Liver (tissue), 8 donors: ENCODE measurements at regions not wholly inside any gene's neighbourhood (a gene's known extent, or its start where the extent isn't known, plus 50 kb on each side); places are given as distances from the start of the nearest gene placed in this dataset.

Experiments used
- DNase-seq: peaks from one replicate; pipeline ENCODE4 v3.0.0-alpha.2; 2017; ENCODE audit warnings: low spot score
- H3K27ac ChIP-seq, 2 donors: one replicate each; pipeline ENCODE4 v1.7.0; 2013; ENCODE audit warnings: inconsistent platforms in 2 of 2, low read length in 2 of 2, control low read depth in 1 of 2, low read depth in 1 of 2, mild to moderate bottlenecking in 1 of 2
- H3K27me3 ChIP-seq, 4 donors: one replicate each; pipeline versions ENCODE4 v1.6.1 to v1.7.0; 2013; ENCODE audit warnings: low read length in 3 of 4, inconsistent platforms in 1 of 4, mild to moderate bottlenecking in 1 of 4, moderate library complexity in 1 of 4; ENCODE audit not compliant: control insufficient read depth in 4 of 4, insufficient read depth in 4 of 4
- H3K36me3 ChIP-seq, 4 donors: one replicate each; pipeline versions ENCODE4 v1.6.1 to v1.7.0; 2013; ENCODE audit warnings: low read length in 3 of 4, mild to moderate bottlenecking in 3 of 4, low read depth in 1 of 4, moderate library complexity in 1 of 4; ENCODE audit not compliant: control insufficient read depth in 4 of 4, insufficient read depth in 3 of 4
- H3K4me1 ChIP-seq, 4 donors: one replicate each; pipeline versions ENCODE4 v1.6.1 to v1.7.0; 2013; ENCODE audit warnings: low read length in 3 of 4, mild to moderate bottlenecking in 3 of 4, moderate library complexity in 1 of 4; ENCODE audit not compliant: control insufficient read depth in 4 of 4, insufficient read depth in 4 of 4
- H3K4me3 ChIP-seq, 3 donors: one replicate each; pipeline versions ENCODE4 v1.6.1 to v1.7.0; 2013; ENCODE audit warnings: low read length in 3 of 3, control low read depth in 1 of 3, low read depth in 1 of 3, mild to moderate bottlenecking in 1 of 3
- H3K9ac ChIP-seq, 2 donors: one replicate each; pipeline ENCODE4 v1.7.0; 2013; ENCODE audit warnings: low read length in 2 of 2, mild to moderate bottlenecking in 2 of 2, moderate library complexity in 2 of 2, control low read depth in 1 of 2, low read depth in 1 of 2
- H3K9me3 ChIP-seq, 4 donors: one replicate each; pipeline versions ENCODE4 v1.6.1 to v1.7.0; 2013; ENCODE audit warnings: low read length in 3 of 4; ENCODE audit not compliant: control insufficient read depth in 4 of 4
- EGR1 ChIP-seq, 2 donors: IDR thresholded peaks; 2 replicates each; pipeline ENCODE4 v1.6.1; 2016 to 2018; ENCODE audit warnings: antibody characterized with exemption in 2 of 2, low read depth in 2 of 2
- FOXA1 ChIP-seq: IDR thresholded peaks from 2 replicates; pipeline ENCODE4 v1.6.1; 2016; ENCODE audit warnings: antibody characterized with exemption
- FOXA2 ChIP-seq: IDR thresholded peaks from 2 replicates; pipeline ENCODE4 v1.6.1; 2016; ENCODE audit warnings: antibody characterized with exemption
- GABPA ChIP-seq, 2 donors: IDR thresholded peaks in 1 of 2; conservative IDR thresholded peaks in 1 of 2; 2 replicates each; pipeline ENCODE4 v1.6.1; 2016; ENCODE audit warnings: antibody characterized with exemption in 2 of 2, mild to moderate bottlenecking in 1 of 2, moderate library complexity in 1 of 2
- HNF4A ChIP-seq, 2 donors: conservative IDR thresholded peaks; 2 replicates each; pipeline ENCODE4 v1.6.1; 2016; ENCODE audit warnings: antibody characterized with exemption in 2 of 2, mild to moderate bottlenecking in 2 of 2
- HNF4G ChIP-seq: IDR thresholded peaks from 2 replicates; pipeline ENCODE4 v1.6.1; 2016; ENCODE audit warnings: antibody characterized with exemption
- JUND ChIP-seq, 2 donors: IDR thresholded peaks; 2 replicates each; pipeline ENCODE4 v1.6.1; 2016; ENCODE audit warnings: antibody characterized with exemption in 2 of 2
- NR2F2 ChIP-seq: IDR thresholded peaks from 2 replicates; pipeline ENCODE4 v1.6.1; 2016; ENCODE audit warnings: antibody characterized with exemption
- RAD21 ChIP-seq, 2 donors: IDR thresholded peaks; 2 replicates each; pipeline ENCODE4 v1.6.1; 2016; ENCODE audit warnings: antibody characterized with exemption in 2 of 2, mild to moderate bottlenecking in 2 of 2
- RXRA ChIP-seq, 2 donors: IDR thresholded peaks; 2 replicates each; pipeline ENCODE4 v1.6.1; 2017 to 2018; ENCODE audit warnings: antibody characterized with exemption in 2 of 2, mild to moderate bottlenecking in 1 of 2
- SP1 ChIP-seq: IDR thresholded peaks from 2 replicates; pipeline ENCODE4 v1.6.1; 2018; ENCODE audit warnings: antibody characterized with exemption, mild to moderate bottlenecking
- TAF1 ChIP-seq: conservative IDR thresholded peaks from 2 replicates; pipeline ENCODE4 v1.6.1; 2016; ENCODE audit warnings: antibody characterized with exemption, mild to moderate bottlenecking
- YY1 ChIP-seq: IDR thresholded peaks from 2 replicates; pipeline ENCODE4 v1.6.1; 2016; ENCODE audit warnings: antibody characterized with exemption, mild to moderate bottlenecking
- WGBS: extraction: QIAGEN DNeasy Blood & Tissue Kit; methylation state at CpG from one replicate; pipeline ENCODE4 v1.1.7; 2013; 5-methylcytosine and 5-hydroxymethylcytosine counted together
- TF ChIP-seq, protein P1 (sequence below): IDR thresholded peaks from 2 replicates; pipeline ENCODE4 v1.6.1; 2016; ENCODE audit warnings: antibody characterized with exemption, mild to moderate bottlenecking
- TF ChIP-seq, protein P2 (sequence below): fragments of 150-350 bp; IDR thresholded peaks from 2 replicates; pipeline ENCODE4 v1.5.1; 2017; ENCODE audit warnings: improper control_type of control experiment, low read depth, low read length; ENCODE audit not compliant: missing input control
- TF ChIP-seq, protein P3 (sequence below): IDR thresholded peaks from 2 replicates; pipeline ENCODE4 v1.6.1; 2016; ENCODE audit warnings: antibody characterized with exemption
- TF ChIP-seq, protein P4 (sequence below): IDR thresholded peaks from 2 replicates; pipeline ENCODE4 v1.6.1; 2016; ENCODE audit warnings: antibody characterized with exemption
- TF ChIP-seq, protein P5 (sequence below): IDR thresholded peaks from 2 replicates; pipeline ENCODE4 v1.6.1; 2016; ENCODE audit warnings: antibody characterized with exemption
- donor health status: healthy.
- donor health status: healthy.
- donor health status: healthy.
- donor health status: healthy.
- donor health status: healthy.

DNA sequence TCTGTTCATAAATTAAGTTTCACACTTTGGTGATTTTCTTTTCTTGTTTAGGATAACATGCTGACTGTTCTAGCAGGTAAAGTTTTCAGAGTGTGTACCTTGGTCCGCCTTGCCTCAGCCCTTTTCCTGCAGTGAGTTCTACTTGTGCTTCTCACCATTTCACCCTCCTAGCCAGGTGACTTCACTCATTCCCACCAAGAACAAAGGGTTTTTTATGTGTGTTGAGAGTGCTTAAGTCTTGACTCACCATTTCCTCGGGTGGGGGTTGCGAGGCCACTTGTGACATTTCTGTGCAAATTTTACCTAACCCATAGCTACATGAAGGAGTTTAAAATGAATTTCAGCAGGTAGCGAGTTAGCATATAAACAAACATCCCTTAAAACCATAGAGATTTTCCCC, 81.4 kb downstream of the C3orf38 start:
- DNase-seq = no peak
- H3K9me3 ChIP-seq = no peaks in the 10 kb centered on the region

DNA sequence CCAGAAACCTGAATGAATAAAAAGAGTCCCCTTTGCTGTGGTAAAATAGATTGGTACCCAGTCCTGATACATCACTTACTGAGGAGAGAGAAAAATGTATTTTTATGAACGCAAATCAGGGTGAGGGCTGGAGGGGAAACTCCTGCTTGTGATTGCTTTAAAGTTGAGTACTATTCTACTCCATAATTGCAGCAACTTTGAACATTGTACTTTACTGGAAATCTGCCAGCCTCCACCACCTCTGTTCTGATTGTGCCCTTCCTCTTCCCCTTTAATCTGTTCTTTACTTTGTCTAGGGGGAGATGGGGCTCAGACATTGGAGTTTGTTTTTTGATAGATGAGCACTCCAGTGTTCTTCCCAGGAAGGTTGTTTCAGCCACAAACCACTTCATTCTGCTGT, 81.9 kb downstream of the C3orf38 start:
- TF ChIP-seq GABPA (IDR thresholded peaks at IDR 0.05 in 1 of 2, conservative IDR thresholded peaks at IDR 0.05 in 1 of 2) (no peak), EGR1 (IDR thresholded peaks at IDR 0.05; ENCODE audit: low read depth in 2 of 2) (no peak), TAF1 (no peak), HNF4A (conservative IDR thresholded peaks at IDR 0.05) (no peak), FOXA1 (no peak), FOXA2 (no peak), YY1 (no peak)
- TF ChIP-seq, protein P1, sequence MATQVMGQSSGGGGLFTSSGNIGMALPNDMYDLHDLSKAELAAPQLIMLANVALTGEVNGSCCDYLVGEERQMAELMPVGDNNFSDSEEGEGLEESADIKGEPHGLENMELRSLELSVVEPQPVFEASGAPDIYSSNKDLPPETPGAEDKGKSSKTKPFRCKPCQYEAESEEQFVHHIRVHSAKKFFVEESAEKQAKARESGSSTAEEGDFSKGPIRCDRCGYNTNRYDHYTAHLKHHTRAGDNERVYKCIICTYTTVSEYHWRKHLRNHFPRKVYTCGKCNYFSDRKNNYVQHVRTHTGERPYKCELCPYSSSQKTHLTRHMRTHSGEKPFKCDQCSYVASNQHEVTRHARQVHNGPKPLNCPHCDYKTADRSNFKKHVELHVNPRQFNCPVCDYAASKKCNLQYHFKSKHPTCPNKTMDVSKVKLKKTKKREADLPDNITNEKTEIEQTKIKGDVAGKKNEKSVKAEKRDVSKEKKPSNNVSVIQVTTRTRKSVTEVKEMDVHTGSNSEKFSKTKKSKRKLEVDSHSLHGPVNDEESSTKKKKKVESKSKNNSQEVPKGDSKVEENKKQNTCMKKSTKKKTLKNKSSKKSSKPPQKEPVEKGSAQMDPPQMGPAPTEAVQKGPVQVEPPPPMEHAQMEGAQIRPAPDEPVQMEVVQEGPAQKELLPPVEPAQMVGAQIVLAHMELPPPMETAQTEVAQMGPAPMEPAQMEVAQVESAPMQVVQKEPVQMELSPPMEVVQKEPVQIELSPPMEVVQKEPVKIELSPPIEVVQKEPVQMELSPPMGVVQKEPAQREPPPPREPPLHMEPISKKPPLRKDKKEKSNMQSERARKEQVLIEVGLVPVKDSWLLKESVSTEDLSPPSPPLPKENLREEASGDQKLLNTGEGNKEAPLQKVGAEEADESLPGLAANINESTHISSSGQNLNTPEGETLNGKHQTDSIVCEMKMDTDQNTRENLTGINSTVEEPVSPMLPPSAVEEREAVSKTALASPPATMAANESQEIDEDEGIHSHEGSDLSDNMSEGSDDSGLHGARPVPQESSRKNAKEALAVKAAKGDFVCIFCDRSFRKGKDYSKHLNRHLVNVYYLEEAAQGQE = no peak
- Histone ChIP-seq H3K9me3 (no peaks in the 10 kb centered on the region), H3K27ac (no peak overlapping the region), H3K4me1 (no peaks in the 10 kb centered on the region), H3K27me3 (peaks cover 0 to 2% (median 0%) of the 10 kb centered on the region in 4 donors), H3K9ac (no peak overlapping the region), H3K4me3 (no peak overlapping the region), H3K36me3 (no peaks in the 10 kb centered on the region)
- no peak for DNase-seq
- 75% methylated on average over 1 of the region's 1 CpG for WGBS

More for the DNA sequence above, 81.4 kb downstream of the C3orf38 start:
- H3K36me3 ChIP-seq = no peaks in the 10 kb centered on the region
- WGBS = 80% methylated on average over 4 of the region's 4 CpGs
- no peak overlapping the region for H3K27ac ChIP-seq
- no peaks in the 10 kb centered on the region for H3K4me1 ChIP-seq
- TF ChIP-seq YY1 (no peak), TAF1 (no peak), NR2F2 (no peak), JUND (IDR thresholded peaks at IDR 0.05) (no peak), HNF4A (conservative IDR thresholded peaks at IDR 0.05) (no peak), EGR1 (IDR thresholded peaks at IDR 0.05; ENCODE audit: low read depth in 2 of 2) (no peak), GABPA (IDR thresholded peaks at IDR 0.05 in 1 of 2, conservative IDR thresholded peaks at IDR 0.05 in 1 of 2) (no peak), FOXA2 (no peak), SP1 (no peak), FOXA1 (no peak), RXRA (IDR thresholded peaks at IDR 0.05) (no peak), RAD21 (IDR thresholded peaks at IDR 0.05) (no peak), HNF4G (no peak)
- TF ChIP-seq, protein P2, sequence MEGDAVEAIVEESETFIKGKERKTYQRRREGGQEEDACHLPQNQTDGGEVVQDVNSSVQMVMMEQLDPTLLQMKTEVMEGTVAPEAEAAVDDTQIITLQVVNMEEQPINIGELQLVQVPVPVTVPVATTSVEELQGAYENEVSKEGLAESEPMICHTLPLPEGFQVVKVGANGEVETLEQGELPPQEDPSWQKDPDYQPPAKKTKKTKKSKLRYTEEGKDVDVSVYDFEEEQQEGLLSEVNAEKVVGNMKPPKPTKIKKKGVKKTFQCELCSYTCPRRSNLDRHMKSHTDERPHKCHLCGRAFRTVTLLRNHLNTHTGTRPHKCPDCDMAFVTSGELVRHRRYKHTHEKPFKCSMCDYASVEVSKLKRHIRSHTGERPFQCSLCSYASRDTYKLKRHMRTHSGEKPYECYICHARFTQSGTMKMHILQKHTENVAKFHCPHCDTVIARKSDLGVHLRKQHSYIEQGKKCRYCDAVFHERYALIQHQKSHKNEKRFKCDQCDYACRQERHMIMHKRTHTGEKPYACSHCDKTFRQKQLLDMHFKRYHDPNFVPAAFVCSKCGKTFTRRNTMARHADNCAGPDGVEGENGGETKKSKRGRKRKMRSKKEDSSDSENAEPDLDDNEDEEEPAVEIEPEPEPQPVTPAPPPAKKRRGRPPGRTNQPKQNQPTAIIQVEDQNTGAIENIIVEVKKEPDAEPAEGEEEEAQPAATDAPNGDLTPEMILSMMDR = no peak
- TF ChIP-seq, protein P3, sequence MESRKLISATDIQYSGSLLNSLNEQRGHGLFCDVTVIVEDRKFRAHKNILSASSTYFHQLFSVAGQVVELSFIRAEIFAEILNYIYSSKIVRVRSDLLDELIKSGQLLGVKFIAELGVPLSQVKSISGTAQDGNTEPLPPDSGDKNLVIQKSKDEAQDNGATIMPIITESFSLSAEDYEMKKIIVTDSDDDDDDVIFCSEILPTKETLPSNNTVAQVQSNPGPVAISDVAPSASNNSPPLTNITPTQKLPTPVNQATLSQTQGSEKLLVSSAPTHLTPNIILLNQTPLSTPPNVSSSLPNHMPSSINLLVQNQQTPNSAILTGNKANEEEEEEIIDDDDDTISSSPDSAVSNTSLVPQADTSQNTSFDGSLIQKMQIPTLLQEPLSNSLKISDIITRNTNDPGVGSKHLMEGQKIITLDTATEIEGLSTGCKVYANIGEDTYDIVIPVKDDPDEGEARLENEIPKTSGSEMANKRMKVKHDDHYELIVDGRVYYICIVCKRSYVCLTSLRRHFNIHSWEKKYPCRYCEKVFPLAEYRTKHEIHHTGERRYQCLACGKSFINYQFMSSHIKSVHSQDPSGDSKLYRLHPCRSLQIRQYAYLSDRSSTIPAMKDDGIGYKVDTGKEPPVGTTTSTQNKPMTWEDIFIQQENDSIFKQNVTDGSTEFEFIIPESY = no peak
- TF ChIP-seq, protein P4, sequence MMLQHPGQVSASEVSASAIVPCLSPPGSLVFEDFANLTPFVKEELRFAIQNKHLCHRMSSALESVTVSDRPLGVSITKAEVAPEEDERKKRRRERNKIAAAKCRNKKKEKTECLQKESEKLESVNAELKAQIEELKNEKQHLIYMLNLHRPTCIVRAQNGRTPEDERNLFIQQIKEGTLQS = no peak
- TF ChIP-seq, protein P1 = no peak
- TF ChIP-seq, protein P5, sequence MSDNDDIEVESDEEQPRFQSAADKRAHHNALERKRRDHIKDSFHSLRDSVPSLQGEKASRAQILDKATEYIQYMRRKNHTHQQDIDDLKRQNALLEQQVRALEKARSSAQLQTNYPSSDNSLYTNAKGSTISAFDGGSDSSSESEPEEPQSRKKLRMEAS = no peak
- H3K27me3 ChIP-seq = peaks cover 0 to 2% (median 0%) of the 10 kb centered on the region in 4 donors
- no peak overlapping the region for H3K9ac ChIP-seq
- H3K4me3 ChIP-seq = no peak overlapping the region
